ENCODE measurements at regions not wholly inside any gene's neighbourhood (a gene's known extent, or its start where the extent isn't known, plus 50 kb on each side); places are given as distances from the start of the nearest gene placed in this dataset.

- no TSS peak for BruUV-seq (replicated peaks)
- H3K9me3 ChIP-seq (ENCODE audit: low read depth, low read length, poor library complexity, severe bottlenecking), result no peaks in the 10 kb centered on the region
- H3K36me3 ChIP-seq (ENCODE audit: insufficient read depth, low read length, poor library complexity, severe bottlenecking), result no peaks in the 10 kb centered on the region
- no peaks in the 10 kb centered on the region for H3K4me1 ChIP-seq (ENCODE audit: insufficient read depth, low read length, poor library complexity, severe bottlenecking)
- no peak overlapping the region for H3K27ac ChIP-seq (ENCODE audit: low read depth, low read length, poor library complexity, severe bottlenecking)
- TF ChIP-seq CTCF (conservative IDR thresholded peaks at IDR 0.05; ENCODE audit: low read depth, low read length), result no peak
- TF ChIP-seq EZH2 (IDR thresholded peaks at IDR 0.05; ENCODE audit: borderline replicate concordance, low read depth, low read length, poor library complexity, severe bottlenecking), result no peak
- ChIA-PET CTCF (no interaction called here), POLR2A (ENCODE audit: low non-redundant PET) (no interaction called here)
- H3K27me3 ChIP-seq (replicated peaks; ENCODE audit: insufficient read depth, low read depth, low read length, poor library complexity), result no peaks in the 10 kb centered on the region
- DNase-seq (ENCODE audit: low spot score), result no peak
- no peak overlapping the region for H3K4me3 ChIP-seq (ENCODE audit: low read depth, low read length, poor library complexity, severe bottlenecking)
- intact Hi-C loops (cut with micrococcal nuclease; ENCODE audit: unreplicated experiment), result no loop called here
Measured at GRCh38 chr2:67466734-67467133, 69.6 kb downstream of the ETAA1 start.

- H3K9me3 ChIP-seq (ENCODE audit: low read depth, low read length, poor library complexity, severe bottlenecking), result no peaks in the 10 kb centered on the region
- CTCF ChIA-PET, result no interaction called here
- H3K27me3 ChIP-seq (replicated peaks; ENCODE audit: insufficient read depth, low read depth, low read length, poor library complexity), result no peaks in the 10 kb centered on the region
- no peaks in the 10 kb centered on the region for H3K4me1 ChIP-seq (ENCODE audit: insufficient read depth, low read length, poor library complexity, severe bottlenecking)
- TF ChIP-seq EZH2 (IDR thresholded peaks at IDR 0.05; ENCODE audit: borderline replicate concordance, low read depth, low read length, poor library complexity, severe bottlenecking) (no peak), CTCF (conservative IDR thresholded peaks at IDR 0.05; ENCODE audit: low read depth, low read length) (no peak)
- no peaks in the 10 kb centered on the region for H3K36me3 ChIP-seq (ENCODE audit: insufficient read depth, low read length, poor library complexity, severe bottlenecking)
- no peak for DNase-seq (ENCODE audit: low spot score)
- BruUV-seq (replicated peaks), result no TSS peak
- intact Hi-C loops (cut with micrococcal nuclease; ENCODE audit: unreplicated experiment), result loop anchor here (10.0 kb wide), 1 partner anchor 373 kb away; no protein-coding TSS in a partner anchor
- no peak overlapping the region for H3K4me3 ChIP-seq (ENCODE audit: low read depth, low read length, poor library complexity, severe bottlenecking)
- POLR2A ChIA-PET (ENCODE audit: low non-redundant PET), result no interaction called here
- no peak overlapping the region for H3K27ac ChIP-seq (ENCODE audit: low read depth, low read length, poor library complexity, severe bottlenecking)
Measured at GRCh38 chr2:67471681-67472080, 74.5 kb downstream of the ETAA1 start.

- Histone ChIP-seq H3K27ac (ENCODE audit: low read depth, low read length, poor library complexity, severe bottlenecking) (no peak overlapping the region), H3K36me3 (ENCODE audit: insufficient read depth, low read length, poor library complexity, severe bottlenecking) (no peaks in the 10 kb centered on the region), H3K9me3 (ENCODE audit: low read depth, low read length, poor library complexity, severe bottlenecking) (no peaks in the 10 kb centered on the region), H3K27me3 (replicated peaks; ENCODE audit: insufficient read depth, low read depth, low read length, poor library complexity) (no peaks in the 10 kb centered on the region), H3K4me1 (ENCODE audit: insufficient read depth, low read length, poor library complexity, severe bottlenecking) (peaks cover 8% of the 10 kb centered on the region), H3K4me3 (ENCODE audit: low read depth, low read length, poor library complexity, severe bottlenecking) (no peak overlapping the region)
- ChIA-PET CTCF (interaction anchor here (0.6 to 1.0 kb wide), 3 partner anchors 155 to 363 kb away, joined by 3 read pairs; no protein-coding TSS in a partner anchor), POLR2A (ENCODE audit: low non-redundant PET) (interaction anchor here (0.5 to 0.7 kb wide), 2 partner anchors 90 to 671 kb away, joined by 3 to 5 read pairs; no protein-coding TSS in a partner anchor)
- BruUV-seq (replicated peaks), result no TSS peak
- TF ChIP-seq CTCF (conservative IDR thresholded peaks at IDR 0.05; ENCODE audit: low read depth, low read length) (peak; percentile 67), EZH2 (IDR thresholded peaks at IDR 0.05; ENCODE audit: borderline replicate concordance, low read depth, low read length, poor library complexity, severe bottlenecking) (no peak)
- DNase-seq (ENCODE audit: low spot score), result peak; percentile 66
- intact Hi-C loops (cut with micrococcal nuclease; ENCODE audit: unreplicated experiment), result loop anchor here (2.0 to 10.0 kb wide), 5 partner anchors 174 to 1042 kb away; partner anchors contain the start of gene MEIS1
Measured at GRCh38 chr2:67476809-67477790, 80.0 kb downstream of the ETAA1 start.
